Subcutaneous abdominal adipose tissue (tissue), 5 donors: ENCODE measurements at regions not wholly inside any gene's neighbourhood (a gene's known extent, or its start where the extent isn't known, plus 50 kb on each side); places are given as distances from the start of the nearest gene placed in this dataset.
"Not testable (repeated sequence)": the region's sequence is repeated elsewhere in the genome, so short reads cannot be mapped to it uniquely, and the experiment has no call there.

ENCODE experiments used
- H3K27ac ChIP-seq: one replicate; pipeline ENCODE4 v1.7.0; 2013; ENCODE audit warnings: low read depth, mild to moderate bottlenecking, inconsistent platforms, low read length, moderate library complexity
- H3K27me3 ChIP-seq, 5 donors: one replicate each; pipeline ENCODE4 v1.7.0; 2013; ENCODE audit warnings: low read length in 5 of 5, inconsistent platforms in 1 of 5; ENCODE audit not compliant: control insufficient read depth in 5 of 5, insufficient read depth in 4 of 5
- H3K36me3 ChIP-seq, 5 donors: one replicate each; pipeline ENCODE4 v1.7.0; 2013; ENCODE audit warnings: low read length in 5 of 5; ENCODE audit not compliant: control insufficient read depth in 5 of 5, insufficient read depth in 5 of 5
- H3K4me1 ChIP-seq, 5 donors: one replicate each; pipeline ENCODE4 v1.7.0; 2013; ENCODE audit warnings: low read length in 5 of 5, mild to moderate bottlenecking in 3 of 5, moderate library complexity in 1 of 5; ENCODE audit not compliant: control insufficient read depth in 5 of 5, insufficient read depth in 5 of 5
- H3K4me3 ChIP-seq, 5 donors: one replicate each; pipeline ENCODE4 v1.7.0; 2013; ENCODE audit warnings: low read length in 5 of 5, low read depth in 1 of 5
- H3K9ac ChIP-seq, 5 donors: one replicate each; pipeline ENCODE4 v1.7.0; 2013; ENCODE audit warnings: low read length in 5 of 5, mild to moderate bottlenecking in 4 of 5, moderate library complexity in 3 of 5
- H3K9me3 ChIP-seq, 5 donors: one replicate each; pipeline ENCODE4 v1.7.0; 2013; ENCODE audit warnings: low read length in 5 of 5; ENCODE audit not compliant: control insufficient read depth in 5 of 5
- donor health status: healthy.
- donor health status: healthy.
- donor health status: healthy.
- donor health status: healthy.
- donor health status: healthy.

DNA sequence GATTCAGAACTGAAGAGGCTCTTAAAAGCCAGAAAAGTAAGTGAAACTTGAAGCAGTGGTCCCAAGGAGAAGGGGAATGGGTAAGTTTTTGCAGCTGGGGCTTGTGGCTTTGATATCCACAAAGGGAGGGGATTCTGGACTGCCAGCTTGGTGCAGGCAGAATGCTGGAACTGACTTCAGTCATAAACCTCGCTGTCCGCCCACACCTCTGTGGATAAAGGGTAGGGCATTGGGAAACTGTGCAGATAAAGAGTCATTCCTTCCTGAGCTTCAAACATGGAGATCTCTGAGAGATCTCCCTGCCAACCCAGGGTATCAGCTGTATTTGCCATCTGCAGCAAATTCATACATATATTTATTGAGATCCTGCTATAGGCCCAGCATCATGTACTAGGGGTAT is 124.3 kb upstream of the OR9Q1 start:
- Histone ChIP-seq H3K4me1 (no peaks in the 10 kb centered on the region), H3K9me3 (no peaks in the 10 kb centered on the region), H3K4me3 (no peak overlapping the region), H3K9ac (no peak overlapping the region), H3K36me3 (no peaks in the 10 kb centered on the region), H3K27me3 (no peaks in the 10 kb centered on the region), H3K27ac (no peak overlapping the region)

- no peaks in the 10 kb centered on the region for H3K9me3 ChIP-seq
- no peak overlapping the region for H3K9ac ChIP-seq
- no peaks in the 10 kb centered on the region for H3K36me3 ChIP-seq
- no peak overlapping the region for H3K4me3 ChIP-seq
- H3K27ac ChIP-seq, result no peak overlapping the region
- H3K4me1 ChIP-seq, result no peaks in the 10 kb centered on the region
- H3K27me3 ChIP-seq, result no peaks in the 10 kb centered on the region
Measured at GRCh38 chr11:57900320-57900719, 123.4 kb upstream of the OR9Q1 start.

DNA sequence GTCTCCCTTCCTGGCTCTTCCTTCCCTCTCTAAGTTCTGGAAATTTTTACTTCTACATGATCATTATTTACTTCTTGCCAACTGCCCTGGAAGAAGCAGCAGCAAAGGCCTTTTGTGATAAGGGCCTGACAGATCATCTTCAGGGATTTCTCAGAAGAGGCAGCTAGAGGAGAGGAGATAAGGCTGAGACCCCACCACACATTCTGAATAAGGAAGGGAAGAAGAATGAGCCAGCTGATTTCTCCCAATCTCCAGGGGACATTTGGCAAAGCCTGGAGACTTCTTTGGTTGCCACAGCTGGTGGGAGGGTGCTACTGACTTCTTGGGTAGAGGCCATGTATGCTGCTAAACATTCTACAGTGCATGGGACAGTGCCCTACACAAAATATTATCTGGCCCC is 122.4 kb upstream of the OR9Q1 start:
- no peak overlapping the region for H3K27ac ChIP-seq
- H3K9me3 ChIP-seq, result no peaks in the 10 kb centered on the region
- no peaks in the 10 kb centered on the region for H3K36me3 ChIP-seq
- no peak overlapping the region for H3K4me3 ChIP-seq
- H3K4me1 ChIP-seq, result no peaks in the 10 kb centered on the region
- H3K9ac ChIP-seq, result no peak overlapping the region
- no peaks in the 10 kb centered on the region for H3K27me3 ChIP-seq

DNA sequence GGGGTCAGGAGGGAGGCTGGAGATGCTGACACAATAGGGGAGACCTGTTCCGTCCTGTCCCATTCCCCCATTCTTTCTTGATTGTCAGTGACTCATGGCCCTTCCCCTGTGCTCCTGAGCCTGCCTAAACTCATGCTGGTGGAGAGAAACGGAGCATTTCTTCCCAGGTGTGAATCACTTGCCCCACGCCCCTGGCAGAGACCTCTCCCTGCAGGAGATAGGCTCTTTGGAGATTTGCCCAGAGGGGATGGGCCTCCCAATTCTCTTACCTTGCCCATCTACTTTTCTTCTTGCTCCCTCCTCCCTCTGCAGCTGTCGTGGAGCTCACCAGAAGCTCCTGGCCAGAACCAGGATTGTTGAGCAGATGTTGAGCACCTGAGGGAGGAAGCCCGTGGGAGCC is 121.9 kb upstream of the OR9Q1 start:
- no peak overlapping the region for H3K4me3 ChIP-seq
- H3K9me3 ChIP-seq, result no peaks in the 10 kb centered on the region
- no peak overlapping the region for H3K27ac ChIP-seq
- H3K4me1 ChIP-seq, result no peaks in the 10 kb centered on the region
- H3K36me3 ChIP-seq, result no peaks in the 10 kb centered on the region
- no peaks in the 10 kb centered on the region for H3K27me3 ChIP-seq
- no peak overlapping the region for H3K9ac ChIP-seq

GRCh38 chr11:57903011-57903410 is 120.7 kb upstream of the OR9Q1 start:
- Histone ChIP-seq H3K4me1 (no peaks in the 10 kb centered on the region), H3K27ac (no peak overlapping the region), H3K9ac (no peak overlapping the region), H3K27me3 (no peaks in the 10 kb centered on the region), H3K36me3 (no peaks in the 10 kb centered on the region), H3K9me3 (no peaks in the 10 kb centered on the region), H3K4me3 (no peak overlapping the region)

DNA sequence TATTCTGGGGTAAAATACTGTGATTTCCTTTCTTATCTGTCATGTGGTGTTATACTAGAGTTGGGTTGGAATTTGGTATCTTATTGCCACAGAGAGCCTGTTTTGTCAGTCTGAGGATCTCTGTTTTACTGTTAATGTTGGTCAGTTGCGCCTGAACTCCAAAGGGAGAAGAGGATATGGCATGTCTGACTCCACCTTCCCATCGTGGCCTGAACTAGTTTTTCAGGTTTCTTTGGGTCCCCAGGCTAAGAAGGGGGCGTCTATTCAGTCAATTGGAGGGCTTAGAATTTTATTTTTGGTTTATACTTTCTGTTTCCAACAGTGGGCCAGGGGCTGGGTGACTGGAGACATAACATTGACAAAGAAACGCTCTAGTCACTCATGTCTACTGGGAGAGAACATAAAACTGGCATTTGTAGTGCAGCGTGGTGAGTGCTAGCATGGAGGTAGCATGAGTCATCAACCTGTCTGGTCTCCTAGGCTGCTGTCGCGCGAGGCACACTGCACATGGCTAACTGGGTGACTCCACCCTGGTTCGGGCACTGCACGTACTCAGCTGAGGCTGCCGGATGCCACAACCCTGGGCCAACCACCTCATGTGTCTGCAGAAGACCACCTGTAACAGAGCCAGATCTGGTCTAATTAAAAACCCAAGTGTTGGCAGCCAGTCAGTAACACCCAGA is 120.1 kb upstream of the OR9Q1 start:
- Histone ChIP-seq H3K4me1 (no peaks in the 10 kb centered on the region), H3K27ac (peak overlapping the region; percentile 23), H3K27me3 (no peaks in the 10 kb centered on the region), H3K9ac (no peak overlapping the region), H3K4me3 (no peak overlapping the region), H3K9me3 (no peaks in the 10 kb centered on the region), H3K36me3 (no peaks in the 10 kb centered on the region)

GRCh38 chr11:57904376-57904775 is 119.3 kb upstream of the OR9Q1 start:
- H3K4me3 ChIP-seq, result peak overlapping the region in 4 of 5 donors; percentile 22 to 57 (median 37)
- H3K9ac ChIP-seq, result no peak overlapping the region
- peaks cover 0 to 2% (median 0%) of the 10 kb centered on the region in 5 donors for H3K9me3 ChIP-seq
- H3K4me1 ChIP-seq, result no peaks in the 10 kb centered on the region
- H3K27me3 ChIP-seq, result no peaks in the 10 kb centered on the region
- peak overlapping the region; percentile 23 for H3K27ac ChIP-seq
- no peaks in the 10 kb centered on the region for H3K36me3 ChIP-seq

DNA sequence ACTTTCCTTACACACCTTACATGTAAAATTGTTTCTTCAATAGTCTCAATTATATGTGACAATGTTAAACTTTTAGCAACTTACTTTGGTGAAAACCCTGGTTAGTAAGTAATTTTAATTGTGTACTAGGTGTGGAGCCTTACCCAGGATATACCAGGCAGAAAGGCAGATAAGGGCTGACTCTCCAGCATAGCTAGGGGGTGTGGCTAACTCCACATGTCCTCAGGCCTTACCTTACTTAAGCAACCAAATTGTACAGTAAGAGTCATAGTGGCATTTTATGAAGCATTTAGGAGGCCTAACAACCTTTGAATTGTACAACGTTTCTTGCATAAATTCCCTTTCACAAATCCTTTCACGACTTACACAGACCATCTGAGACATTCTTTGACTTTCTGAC is 118.2 kb upstream of the OR9Q1 start:
- no peaks in the 10 kb centered on the region for H3K36me3 ChIP-seq
- H3K9ac ChIP-seq, result no peak overlapping the region
- peaks cover 0 to 3% (median 0%) of the 10 kb centered on the region in 5 donors for H3K9me3 ChIP-seq
- no peaks in the 10 kb centered on the region for H3K4me1 ChIP-seq
- no peak overlapping the region for H3K4me3 ChIP-seq
- no peak overlapping the region for H3K27ac ChIP-seq
- H3K27me3 ChIP-seq, result no peaks in the 10 kb centered on the region

DNA sequence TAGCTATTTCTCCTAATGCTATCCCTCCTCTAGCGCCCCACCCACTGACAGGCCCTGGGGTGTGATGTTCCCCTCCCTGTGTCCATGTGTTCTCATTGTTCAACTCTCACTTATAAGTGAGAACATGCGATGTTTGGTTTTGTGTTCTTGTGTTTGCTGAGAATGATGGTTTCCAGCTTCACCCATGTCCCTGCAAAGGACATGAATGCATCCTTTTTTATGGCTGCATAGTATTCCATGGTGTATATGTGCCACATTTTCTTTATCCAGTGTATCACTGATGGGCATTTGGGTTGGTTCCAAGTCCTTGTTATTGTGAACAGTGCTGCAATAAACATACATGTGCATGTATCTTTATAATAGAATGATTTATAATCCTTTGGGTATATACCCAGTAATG is 115.3 kb upstream of the OR9Q1 start:
- H3K4me3 ChIP-seq, H3K9me3 ChIP-seq, H3K27me3 ChIP-seq, H3K27ac ChIP-seq, H3K36me3 ChIP-seq, H3K9ac ChIP-seq, H3K4me1 ChIP-seq: not testable (repeated sequence)

GRCh38 chr11:57911522-57911921 is 112.2 kb upstream of the OR9Q1 start:
- H3K36me3 ChIP-seq, H3K9me3 ChIP-seq, H3K4me3 ChIP-seq, H3K27ac ChIP-seq, H3K9ac ChIP-seq, H3K4me1 ChIP-seq, H3K27me3 ChIP-seq: not testable (repeated sequence)
